Adrenal gland (tissue), 9 donors: ENCODE measurements at regions not wholly inside any gene's neighbourhood (a gene's known extent, or its start where the extent isn't known, plus 50 kb on each side); places are given as distances from the start of the nearest gene placed in this dataset.

Source experiments
- DNase-seq, 7 donors: peaks; one replicate each; pipeline ENCODE4 v3.0.0-alpha.2; 2019 to 2020
- H3K27ac ChIP-seq, 5 donors: fragments of 200-600 bp; sonication (generic) in 4 of 5; 1 replicate in 3 of 5; 2 replicates in 2 of 5; pipeline versions ENCODE4 v1.5.1 to v1.8.0; 2016 to 2020; ENCODE audit warnings: mild to moderate bottlenecking in 1 of 5
- H3K27me3 ChIP-seq: fragments of 200-600 bp; 2 replicates; pipeline ENCODE4 v1.8.0; 2021
- H3K36me3 ChIP-seq, 2 donors: fragments of 200-600 bp; replicated peaks in 1 of 2; 1 replicate in 1 of 2; 2 replicates in 1 of 2; pipeline versions ENCODE4 v1.5.1 to v1.8.0; 2018 to 2022
- H3K4me1 ChIP-seq, 2 donors: fragments of 200-600 bp; replicated peaks in 1 of 2; 1 replicate in 1 of 2; 2 replicates in 1 of 2; pipeline versions ENCODE4 v1.5.1 to v1.8.0; 2018 to 2021
- H3K4me3 ChIP-seq, 4 donors: fragments of 200-600 bp; sonication (generic) in 3 of 4; one replicate each; pipeline ENCODE4 v1.5.1; 2016 to 2018
- H3K9me3 ChIP-seq, 3 donors: fragments of 200-600 bp; sonication (generic) in 1 of 3; replicated peaks in 1 of 3; 1 replicate in 2 of 3; 2 replicates in 1 of 3; pipeline versions ENCODE4 v1.5.1 to v1.8.0; 2016 to 2021
- POLR2A ChIP-seq, 2 donors: fragments of 450-650 bp; IDR thresholded peaks; one replicate each; pipeline ENCODE4 v1.6.1; 2017; ENCODE audit warnings: antibody characterized with exemption in 2 of 2, mild to moderate bottlenecking in 2 of 2, moderate library complexity in 1 of 2
- WGBS, 4 donors: extraction: QIAGEN DNeasy Blood & Tissue Kit in 2 of 4; methylation state at CpG; one replicate each; pipeline versions ENCODE4 v1.1.5 to v1.1.7; 2013 to 2017; 5-methylcytosine and 5-hydroxymethylcytosine counted together
- intact Hi-C, 2 donors: fragments of 100-400 bp; cut with DNase I; formaldehyde crosslinking; loops; one replicate each; pipeline versions ENCODE4 v1.14.1 to v1.15.0; 2022 to 2023
- TF ChIP-seq, protein P1 (sequence below), 6 experiments: fragments of 450-650 bp in 4 of 6; fragments of 200-600 bp in 2 of 6; sonication (generic) in 1 of 6; IDR thresholded peaks; 1 replicate in 5 of 6; 2 replicates in 1 of 6; pipeline versions ENCODE4 v1.5.1 to v1.8.0; 2016 to 2021; ENCODE audit warnings: antibody characterized with exemption in 6 of 6, mild to moderate bottlenecking in 2 of 6, moderate library complexity in 1 of 6
- donor health status: healthy with polysubstance abuse.
- donor health status: Bipolar disorder and iron deficiency.
- donor health status: DM: yes; HTN: yes; CAD: no.
- donor health status: DM: no; HTN: no; CAD: no.
- donor health status: DM: no; HTN: no; CAD: no.

DNA sequence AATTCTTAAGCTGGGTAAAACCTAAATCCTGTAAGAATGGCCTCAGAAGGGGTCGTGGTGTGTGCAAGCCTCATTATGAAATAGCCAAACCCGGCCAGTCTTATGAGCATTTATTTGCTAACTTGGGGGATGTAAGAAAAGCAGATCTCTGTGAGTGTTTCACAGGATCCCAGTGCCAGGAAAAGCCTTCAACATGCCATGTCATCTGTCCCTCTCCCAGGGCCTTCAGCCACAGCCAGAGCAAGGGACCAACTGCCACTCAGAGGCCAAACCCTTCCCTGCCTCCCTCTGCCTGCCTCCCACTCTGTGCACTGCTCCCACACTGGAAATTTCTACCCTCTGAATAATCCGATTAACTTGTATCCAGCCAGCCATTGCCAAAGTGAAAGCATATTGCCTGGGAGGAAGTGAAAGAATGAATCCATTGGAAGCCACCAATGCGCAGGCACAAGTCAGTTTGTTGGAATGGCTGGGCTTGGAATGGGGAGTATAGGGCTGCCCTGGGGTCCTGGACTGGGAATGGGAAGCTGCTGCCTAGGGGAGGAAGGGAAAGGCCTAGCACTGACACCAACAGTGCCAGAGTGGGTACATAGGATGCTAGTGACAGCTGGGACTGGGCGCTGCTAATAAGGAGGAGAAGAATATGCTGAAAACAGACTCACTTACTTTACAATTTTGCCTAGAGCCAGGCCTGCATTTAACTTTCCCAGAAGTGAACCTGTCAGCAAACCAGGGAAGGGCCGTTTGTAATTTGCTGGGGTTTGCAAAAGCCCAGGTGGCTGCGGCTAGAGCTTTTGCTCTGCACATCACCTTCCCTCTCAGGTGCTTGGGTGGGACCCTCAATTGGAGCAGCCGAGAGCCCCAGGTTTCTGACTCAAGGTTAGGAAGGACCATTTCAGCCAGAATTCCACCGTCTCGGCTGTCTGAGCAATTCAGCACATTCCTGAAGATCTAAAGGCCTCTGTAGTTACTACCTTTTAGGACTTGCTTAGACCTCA is 146.6 kb upstream of the NCK2 start:
- 88 to 91% (median 90%) methylated on average over 9 to 10 of the region's 10 CpGs for WGBS, 4 donors
- Histone ChIP-seq H3K27ac (no peak overlapping the region), H3K27me3 (no peaks in the 10 kb centered on the region), H3K4me1 (no peaks in the 10 kb centered on the region), H3K4me3 (no peak overlapping the region), H3K36me3 (no peaks in the 10 kb centered on the region), H3K9me3 (no peaks in the 10 kb centered on the region)
- TF ChIP-seq, protein P1, sequence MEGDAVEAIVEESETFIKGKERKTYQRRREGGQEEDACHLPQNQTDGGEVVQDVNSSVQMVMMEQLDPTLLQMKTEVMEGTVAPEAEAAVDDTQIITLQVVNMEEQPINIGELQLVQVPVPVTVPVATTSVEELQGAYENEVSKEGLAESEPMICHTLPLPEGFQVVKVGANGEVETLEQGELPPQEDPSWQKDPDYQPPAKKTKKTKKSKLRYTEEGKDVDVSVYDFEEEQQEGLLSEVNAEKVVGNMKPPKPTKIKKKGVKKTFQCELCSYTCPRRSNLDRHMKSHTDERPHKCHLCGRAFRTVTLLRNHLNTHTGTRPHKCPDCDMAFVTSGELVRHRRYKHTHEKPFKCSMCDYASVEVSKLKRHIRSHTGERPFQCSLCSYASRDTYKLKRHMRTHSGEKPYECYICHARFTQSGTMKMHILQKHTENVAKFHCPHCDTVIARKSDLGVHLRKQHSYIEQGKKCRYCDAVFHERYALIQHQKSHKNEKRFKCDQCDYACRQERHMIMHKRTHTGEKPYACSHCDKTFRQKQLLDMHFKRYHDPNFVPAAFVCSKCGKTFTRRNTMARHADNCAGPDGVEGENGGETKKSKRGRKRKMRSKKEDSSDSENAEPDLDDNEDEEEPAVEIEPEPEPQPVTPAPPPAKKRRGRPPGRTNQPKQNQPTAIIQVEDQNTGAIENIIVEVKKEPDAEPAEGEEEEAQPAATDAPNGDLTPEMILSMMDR (IDR thresholded peaks at IDR 0.05), result no peak
- no peak for TF ChIP-seq POLR2A (IDR thresholded peaks at IDR 0.05)
- DNase-seq, result no peak
- intact Hi-C loops, result no loop called here

DNA sequence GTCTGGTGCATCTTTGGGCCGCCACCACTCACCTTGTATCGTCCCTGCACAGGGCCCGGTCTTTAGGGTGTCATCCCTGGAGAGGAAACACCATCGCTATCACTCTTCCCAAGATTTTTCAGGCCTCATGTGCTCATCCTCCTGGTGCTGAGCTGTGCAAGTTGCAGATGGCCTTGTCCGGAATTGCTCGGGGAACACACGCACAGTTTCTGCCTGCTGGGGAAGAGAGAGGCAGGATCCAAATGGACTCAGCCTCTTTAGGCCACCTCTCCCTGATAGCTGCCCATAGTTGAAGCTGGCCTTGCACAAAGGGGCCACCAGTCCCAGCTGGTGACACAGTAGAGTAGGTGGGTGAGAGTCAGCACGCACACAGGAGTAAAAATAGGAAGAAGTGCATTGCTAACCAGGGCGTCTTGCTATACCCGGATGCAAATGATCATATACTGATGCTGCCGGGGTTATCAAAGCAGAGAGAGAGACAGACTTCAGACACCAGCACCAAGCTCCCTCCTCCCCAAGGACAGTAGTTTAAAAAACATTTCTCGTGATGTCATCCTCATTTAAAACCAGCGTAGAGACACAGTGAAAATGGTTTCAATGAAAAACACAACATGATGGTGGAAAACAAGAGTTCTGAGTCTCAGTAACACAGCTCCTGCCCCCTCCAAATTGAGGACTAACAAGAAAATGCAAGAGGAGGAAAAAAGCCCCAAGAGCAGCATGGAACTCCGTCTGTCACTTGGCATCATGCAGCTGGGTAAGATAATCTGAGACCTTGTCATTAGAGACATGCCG is 147.5 kb upstream of the NCK2 start:
- 84 to 89% (median 88%) methylated on average over 15 of the region's 15 CpGs for WGBS, 4 donors
- H3K4me3 ChIP-seq, result no peak overlapping the region
- no peaks in the 10 kb centered on the region for H3K27me3 ChIP-seq
- H3K36me3 ChIP-seq, result no peaks in the 10 kb centered on the region
- DNase-seq, result no peak
- TF ChIP-seq, protein P1 (IDR thresholded peaks at IDR 0.05), result no peak
- H3K4me1 ChIP-seq, result no peaks in the 10 kb centered on the region
- H3K9me3 ChIP-seq, result no peaks in the 10 kb centered on the region
- no peak overlapping the region for H3K27ac ChIP-seq
- intact Hi-C loops, result no loop called here

DNA sequence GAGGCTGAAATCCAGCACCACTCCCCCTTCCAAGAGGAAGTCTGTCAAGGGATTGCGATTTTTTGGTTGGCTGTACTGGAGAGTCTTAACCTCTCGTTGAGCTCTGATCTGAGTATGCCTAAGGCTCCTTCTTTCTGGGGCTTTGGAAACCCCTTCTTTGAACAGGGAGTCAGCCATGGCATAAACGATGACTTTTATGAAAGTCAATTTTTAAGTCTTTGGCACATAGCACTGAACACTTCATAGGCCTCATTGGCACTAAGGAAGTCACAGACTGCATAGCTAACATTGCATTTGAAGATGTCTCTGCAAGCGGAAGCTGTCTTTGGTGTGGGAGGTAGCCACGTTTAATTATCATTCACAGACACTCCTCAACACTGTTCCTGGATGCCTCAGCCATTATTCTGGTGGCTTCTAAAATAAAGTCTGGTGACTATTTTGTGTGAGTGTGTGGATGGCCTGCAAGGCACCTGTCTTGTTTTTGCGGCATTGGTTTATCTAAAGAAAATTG is 148.2 kb upstream of the NCK2 start:
- TF ChIP-seq, protein P1 (IDR thresholded peaks at IDR 0.05), result no peak
- TF ChIP-seq POLR2A (IDR thresholded peaks at IDR 0.05), result no peak
- WGBS, 4 donors, result 89 to 92% (median 90%) methylated on average over 5 to 6 of the region's 6 CpGs
- Histone ChIP-seq H3K9me3 (no peaks in the 10 kb centered on the region), H3K36me3 (no peaks in the 10 kb centered on the region), H3K4me3 (no peak overlapping the region), H3K4me1 (no peaks in the 10 kb centered on the region), H3K27ac (no peak overlapping the region), H3K27me3 (no peaks in the 10 kb centered on the region)
- intact Hi-C loops, result no loop called here
- DNase-seq, result no peak

DNA sequence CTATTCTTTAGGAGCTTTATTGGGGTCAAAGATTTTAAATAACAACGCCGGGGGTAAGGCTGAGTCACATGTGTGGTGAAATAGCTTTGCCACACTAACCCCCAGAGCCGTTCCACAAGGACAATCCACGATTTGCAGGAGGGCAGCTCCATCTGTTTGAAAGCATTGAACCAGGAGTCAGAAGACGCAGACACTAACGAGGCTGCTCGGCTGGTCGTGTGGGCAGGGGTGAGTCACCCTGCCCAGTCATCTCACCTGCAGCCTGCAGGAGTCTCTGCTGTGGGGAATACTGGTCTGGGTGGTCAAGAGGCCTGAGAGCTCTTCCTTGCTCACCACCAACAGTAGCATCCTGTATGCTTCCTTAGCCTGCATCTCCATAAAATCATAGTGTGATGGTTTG is 149.2 kb upstream of the NCK2 start:
- WGBS, 4 donors, result 73 to 80% (median 76%) methylated on average over 8 of the region's 8 CpGs
- H3K4me3 ChIP-seq, result no peak overlapping the region
- H3K27ac ChIP-seq, result no peak overlapping the region
- TF ChIP-seq POLR2A (IDR thresholded peaks at IDR 0.05), result no peak
- TF ChIP-seq, protein P1 (IDR thresholded peaks at IDR 0.05), result no peak
- no peaks in the 10 kb centered on the region for H3K36me3 ChIP-seq
- no peak for DNase-seq
- intact Hi-C loops, result no loop called here
- no peaks in the 10 kb centered on the region for H3K9me3 ChIP-seq
- H3K4me1 ChIP-seq, result no peaks in the 10 kb centered on the region
- H3K27me3 ChIP-seq, result no peaks in the 10 kb centered on the region
